CD14-positive monocyte (primary cell): ENCODE measurements at regions not wholly inside any gene's neighbourhood (a gene's known extent, or its start where the extent isn't known, plus 50 kb on each side); places are given as distances from the start of the nearest gene placed in this dataset.
A peak's percentile ranks its signal among the peaks of the same experiment; 100 is the strongest.
"Not testable (repeated sequence)": the region's sequence is repeated elsewhere in the genome, so short reads cannot be mapped to it uniquely, and the experiment has no call there.

Experiments used
- DNase-seq, 3 donors: peaks; one replicate each; pipeline ENCODE4 v3.0.0-alpha.2; 2011 to 2022
- H2AFZ ChIP-seq: 2 replicates; pipeline ENCODE4 v1.6.0; 2012; ENCODE audit warnings: mild to moderate bottlenecking, low read depth, low read length, inconsistent platforms; ENCODE audit not compliant: insufficient read depth, poor library complexity, severe bottlenecking
- H3K27ac ChIP-seq, 2 donors: 1 replicate in 1 of 2; 2 replicates in 1 of 2; pipeline ENCODE4 v1.5.1; 2012 to 2013; ENCODE audit warnings: low read length in 2 of 2, control low read depth in 1 of 2, inconsistent platforms in 1 of 2, low read depth in 1 of 2, mild to moderate bottlenecking in 1 of 2
- H3K27me3 ChIP-seq, 2 donors: one replicate each; pipeline versions ENCODE4 v1.6.0 to v1.6.1; 2011 to 2013; ENCODE audit warnings: low read length in 2 of 2; ENCODE audit not compliant: control insufficient read depth in 2 of 2, insufficient read depth in 2 of 2
- H3K36me3 ChIP-seq, 2 donors: replicated peaks in 1 of 2; 1 replicate in 1 of 2; 2 replicates in 1 of 2; pipeline versions ENCODE4 v1.5.1 to v1.6.1; 2012 to 2013; ENCODE audit warnings: low read length in 2 of 2, control low read depth in 1 of 2, inconsistent platforms in 1 of 2, mild to moderate bottlenecking in 1 of 2; ENCODE audit not compliant: insufficient read depth in 2 of 2, control insufficient read depth in 1 of 2
- H3K4me1 ChIP-seq, 2 donors: 1 replicate in 1 of 2; 2 replicates in 1 of 2; pipeline versions ENCODE4 v1.5.1 to v1.6.1; 2012 to 2013; ENCODE audit warnings: low read length in 2 of 2, control low read depth in 1 of 2, inconsistent platforms in 1 of 2, mild to moderate bottlenecking in 1 of 2, moderate library complexity in 1 of 2; ENCODE audit not compliant: insufficient read depth in 2 of 2, control insufficient read depth in 1 of 2
- H3K4me2 ChIP-seq: replicated peaks from 2 replicates; pipeline ENCODE3; 2012; ENCODE audit warnings: low read length, moderate library complexity, mild to moderate bottlenecking; ENCODE audit not compliant: poor library complexity, severe bottlenecking; ENCODE audit errors: extremely low read depth
- H3K4me3 ChIP-seq, 3 experiments: fragments of 200-600 bp in 1 of 3; sonication (generic) in 1 of 3; replicated peaks in 1 of 3; 1 replicate in 2 of 3; 2 replicates in 1 of 3; pipeline ENCODE4 v1.5.1; 2011 to 2013; ENCODE audit warnings: low read length in 3 of 3, mild to moderate bottlenecking in 3 of 3, control low read depth in 2 of 3, low read depth in 2 of 3, inconsistent platforms in 1 of 3, moderate library complexity in 1 of 3
- H3K79me2 ChIP-seq: 2 replicates; pipeline ENCODE4 v1.6.0; 2012; ENCODE audit warnings: mild to moderate bottlenecking, control low read depth, inconsistent platforms, low read length, moderate library complexity; ENCODE audit not compliant: insufficient read depth
- H3K9ac ChIP-seq: 2 replicates; pipeline ENCODE4 v1.6.0; 2017; ENCODE audit warnings: low read length, mild to moderate bottlenecking; ENCODE audit not compliant: insufficient read depth, poor library complexity, severe bottlenecking
- H3K9me3 ChIP-seq, 2 donors: replicated peaks in 1 of 2; 1 replicate in 1 of 2; 2 replicates in 1 of 2; pipeline versions ENCODE4 v1.5.1 to v1.6.1; 2012 to 2013; ENCODE audit warnings: low read length in 2 of 2, control low read depth in 1 of 2; ENCODE audit not compliant: control insufficient read depth in 1 of 2, insufficient read depth in 1 of 2
- H4K20me1 ChIP-seq: 2 replicates; pipeline ENCODE4 v1.6.0; 2012; ENCODE audit warnings: mild to moderate bottlenecking, low read length, control low read depth, moderate library complexity; ENCODE audit not compliant: insufficient read depth
- H3K27ac Mint-ChIP-seq, 7 donors: one replicate each; pipeline ENCODE4 v1.8.0; 2020; ENCODE audit warnings: mild to moderate bottlenecking in 7 of 7, mixed read lengths in 7 of 7, moderate library complexity in 6 of 7, inconsistent platforms in 2 of 7
- H3K27me3 Mint-ChIP-seq, 3 donors: one replicate each; pipeline ENCODE4 v1.8.0; 2021 to 2022; ENCODE audit warnings: low read depth in 3 of 3, mild to moderate bottlenecking in 3 of 3, mixed read lengths in 3 of 3, moderate library complexity in 3 of 3, inconsistent platforms in 1 of 3
- H3K36me3 Mint-ChIP-seq, 2 donors: one replicate each; pipeline ENCODE4 v1.8.0; 2020; ENCODE audit warnings: mixed read lengths in 2 of 2, inconsistent platforms in 1 of 2, mild to moderate bottlenecking in 1 of 2
- H3K4me1 Mint-ChIP-seq: one replicate; pipeline ENCODE4 v1.8.0; 2020; ENCODE audit warnings: mild to moderate bottlenecking, mixed read lengths
- H3K4me3 Mint-ChIP-seq, 2 donors: one replicate each; pipeline ENCODE4 v1.8.0; 2020; ENCODE audit warnings: mild to moderate bottlenecking in 2 of 2, mixed read lengths in 2 of 2, moderate library complexity in 1 of 2
- H3K9me3 Mint-ChIP-seq, 7 donors: one replicate each; pipeline ENCODE4 v1.8.0; 2020 to 2022; ENCODE audit warnings: mixed read lengths in 7 of 7, mild to moderate bottlenecking in 6 of 7, moderate library complexity in 6 of 7, inconsistent platforms in 2 of 7
- WGBS: methylation state at CpG from one replicate; pipeline ENCODE4 v1.1.5; 2013; ENCODE audit warnings: missing lambda C conversion rate; ENCODE audit not compliant: insufficient coverage; 5-methylcytosine and 5-hydroxymethylcytosine counted together
- intact Hi-C, 2 donors: fragments of 100-400 bp; cut with micrococcal nuclease; formaldehyde crosslinking; loops; one replicate each; pipeline versions ENCODE4 v1.15.0 to v1.15.1; 2023

- H3K27ac Mint-ChIP-seq, H3K4me2 ChIP-seq, H3K27ac ChIP-seq, H3K27me3 ChIP-seq, H3K4me1 Mint-ChIP-seq, H3K36me3 ChIP-seq, H4K20me1 ChIP-seq, H3K79me2 ChIP-seq, H2AFZ ChIP-seq, H3K4me1 ChIP-seq, H3K27me3 Mint-ChIP-seq, H3K9me3 Mint-ChIP-seq, H3K36me3 Mint-ChIP-seq, H3K9ac ChIP-seq, intact Hi-C loops, H3K9me3 ChIP-seq, H3K4me3 ChIP-seq, DNase-seq, H3K4me3 Mint-ChIP-seq: not testable (repeated sequence)
- WGBS: no CpG with 5 or more reads among the region's 2 CpGs
These were observed 513.5 kb downstream of the TTLL7 start for GRCh38 chr1:83485314-83486019.

GRCh38 chr1:83481284-83481683 lies 517.6 kb downstream of the TTLL7 start:
- intact Hi-C loops, H3K4me1 ChIP-seq, H3K9ac ChIP-seq, H3K27me3 Mint-ChIP-seq, DNase-seq, H3K36me3 Mint-ChIP-seq, H3K4me3 Mint-ChIP-seq, H3K27ac ChIP-seq, H4K20me1 ChIP-seq, H3K4me2 ChIP-seq, H3K4me1 Mint-ChIP-seq, H3K27me3 ChIP-seq, H2AFZ ChIP-seq, H3K9me3 ChIP-seq, H3K36me3 ChIP-seq, H3K4me3 ChIP-seq, H3K79me2 ChIP-seq, H3K27ac Mint-ChIP-seq: not testable (repeated sequence)
- H3K9me3 Mint-ChIP-seq: peaks cover 2 to 13% (median 3%) of the 10 kb centered on the region in 7 donors
- no CpG with 5 or more reads among the region's 4 CpGs for WGBS

- H3K4me3 Mint-ChIP-seq, H3K9ac ChIP-seq, H3K4me2 ChIP-seq, H3K4me3 ChIP-seq, H3K9me3 ChIP-seq, H3K27me3 Mint-ChIP-seq, H3K79me2 ChIP-seq, H3K36me3 Mint-ChIP-seq, H3K27me3 ChIP-seq, H4K20me1 ChIP-seq, H3K27ac ChIP-seq, intact Hi-C loops, H3K4me1 ChIP-seq, H3K4me1 Mint-ChIP-seq, DNase-seq, H2AFZ ChIP-seq, H3K36me3 ChIP-seq: not testable (repeated sequence)
- peaks cover 2 to 13% (median 3%) of the 10 kb centered on the region in 7 donors for H3K9me3 Mint-ChIP-seq
- no CpG with 5 or more reads among the region's 5 CpGs for WGBS
- peak overlapping the region in 1 of 7 donors; percentile 25 for H3K27ac Mint-ChIP-seq
These were observed 519.2 kb downstream of the TTLL7 start for GRCh38 chr1:83479591-83480239.

- H3K27me3 ChIP-seq, H3K9me3 ChIP-seq, intact Hi-C loops, DNase-seq, H3K4me1 Mint-ChIP-seq, H3K4me3 Mint-ChIP-seq, H3K4me3 ChIP-seq, H3K79me2 ChIP-seq, H3K9ac ChIP-seq, H3K27me3 Mint-ChIP-seq, H3K4me2 ChIP-seq, H4K20me1 ChIP-seq, H3K36me3 ChIP-seq, H3K27ac ChIP-seq, H3K36me3 Mint-ChIP-seq, H3K27ac Mint-ChIP-seq, H3K4me1 ChIP-seq, H2AFZ ChIP-seq: not testable (repeated sequence)
- 60% methylated on average over 1 of the region's 3 CpGs for WGBS
- H3K9me3 Mint-ChIP-seq: peaks cover 1 to 12% (median 3%) of the 10 kb centered on the region in 7 donors
These were observed 520.8 kb downstream of the TTLL7 start for GRCh38 chr1:83478127-83478526.
